ENCODE measurements at regions not wholly inside any gene's neighbourhood (a gene's known extent, or its start where the extent isn't known, plus 50 kb on each side); places are given as distances from the start of the nearest gene placed in this dataset.

- Histone ChIP-seq H3K27ac (ENCODE audit: low read length) (no peak overlapping the region), H3K9me3 (ENCODE audit: control insufficient read depth, insufficient read depth, low read depth, low read length) (no peaks in the 10 kb centered on the region), H3K4me1 (ENCODE audit: control insufficient read depth, insufficient read depth, low read length) (peaks cover 5% of the 10 kb centered on the region; the same call in 1 of the 2 replicates), H3K27me3 (ENCODE audit: control insufficient read depth, insufficient read depth, low read length) (no peaks in the 10 kb centered on the region), H3K4me3 (ENCODE audit: low read depth in 2 of 2, low read length in 2 of 2) (no peak overlapping the region), H3K36me3 (ENCODE audit: control insufficient read depth, insufficient read depth, low read length) (no peaks in the 10 kb centered on the region)
- no peak for TF ChIP-seq TCF7L2 (IDR thresholded peaks at IDR 0.05; ENCODE audit: low read depth, low read length)
- TF ChIP-seq, protein P1, sequence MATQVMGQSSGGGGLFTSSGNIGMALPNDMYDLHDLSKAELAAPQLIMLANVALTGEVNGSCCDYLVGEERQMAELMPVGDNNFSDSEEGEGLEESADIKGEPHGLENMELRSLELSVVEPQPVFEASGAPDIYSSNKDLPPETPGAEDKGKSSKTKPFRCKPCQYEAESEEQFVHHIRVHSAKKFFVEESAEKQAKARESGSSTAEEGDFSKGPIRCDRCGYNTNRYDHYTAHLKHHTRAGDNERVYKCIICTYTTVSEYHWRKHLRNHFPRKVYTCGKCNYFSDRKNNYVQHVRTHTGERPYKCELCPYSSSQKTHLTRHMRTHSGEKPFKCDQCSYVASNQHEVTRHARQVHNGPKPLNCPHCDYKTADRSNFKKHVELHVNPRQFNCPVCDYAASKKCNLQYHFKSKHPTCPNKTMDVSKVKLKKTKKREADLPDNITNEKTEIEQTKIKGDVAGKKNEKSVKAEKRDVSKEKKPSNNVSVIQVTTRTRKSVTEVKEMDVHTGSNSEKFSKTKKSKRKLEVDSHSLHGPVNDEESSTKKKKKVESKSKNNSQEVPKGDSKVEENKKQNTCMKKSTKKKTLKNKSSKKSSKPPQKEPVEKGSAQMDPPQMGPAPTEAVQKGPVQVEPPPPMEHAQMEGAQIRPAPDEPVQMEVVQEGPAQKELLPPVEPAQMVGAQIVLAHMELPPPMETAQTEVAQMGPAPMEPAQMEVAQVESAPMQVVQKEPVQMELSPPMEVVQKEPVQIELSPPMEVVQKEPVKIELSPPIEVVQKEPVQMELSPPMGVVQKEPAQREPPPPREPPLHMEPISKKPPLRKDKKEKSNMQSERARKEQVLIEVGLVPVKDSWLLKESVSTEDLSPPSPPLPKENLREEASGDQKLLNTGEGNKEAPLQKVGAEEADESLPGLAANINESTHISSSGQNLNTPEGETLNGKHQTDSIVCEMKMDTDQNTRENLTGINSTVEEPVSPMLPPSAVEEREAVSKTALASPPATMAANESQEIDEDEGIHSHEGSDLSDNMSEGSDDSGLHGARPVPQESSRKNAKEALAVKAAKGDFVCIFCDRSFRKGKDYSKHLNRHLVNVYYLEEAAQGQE (IDR thresholded peaks at IDR 0.05; ENCODE audit: insufficient read depth in 1 of 2, low read depth in 2 of 2, low read length in 1 of 2): no peak
- TF ChIP-seq, protein P2, sequence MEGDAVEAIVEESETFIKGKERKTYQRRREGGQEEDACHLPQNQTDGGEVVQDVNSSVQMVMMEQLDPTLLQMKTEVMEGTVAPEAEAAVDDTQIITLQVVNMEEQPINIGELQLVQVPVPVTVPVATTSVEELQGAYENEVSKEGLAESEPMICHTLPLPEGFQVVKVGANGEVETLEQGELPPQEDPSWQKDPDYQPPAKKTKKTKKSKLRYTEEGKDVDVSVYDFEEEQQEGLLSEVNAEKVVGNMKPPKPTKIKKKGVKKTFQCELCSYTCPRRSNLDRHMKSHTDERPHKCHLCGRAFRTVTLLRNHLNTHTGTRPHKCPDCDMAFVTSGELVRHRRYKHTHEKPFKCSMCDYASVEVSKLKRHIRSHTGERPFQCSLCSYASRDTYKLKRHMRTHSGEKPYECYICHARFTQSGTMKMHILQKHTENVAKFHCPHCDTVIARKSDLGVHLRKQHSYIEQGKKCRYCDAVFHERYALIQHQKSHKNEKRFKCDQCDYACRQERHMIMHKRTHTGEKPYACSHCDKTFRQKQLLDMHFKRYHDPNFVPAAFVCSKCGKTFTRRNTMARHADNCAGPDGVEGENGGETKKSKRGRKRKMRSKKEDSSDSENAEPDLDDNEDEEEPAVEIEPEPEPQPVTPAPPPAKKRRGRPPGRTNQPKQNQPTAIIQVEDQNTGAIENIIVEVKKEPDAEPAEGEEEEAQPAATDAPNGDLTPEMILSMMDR (IDR thresholded peaks at IDR 0.05): no peak
- TF ChIP-seq SIN3A (IDR thresholded peaks at IDR 0.05; ENCODE audit: borderline replicate concordance, insufficient read depth, low read depth, low read length): no peak
- TF ChIP-seq POLR2AphosphoS5 (IDR thresholded peaks at IDR 0.05; ENCODE audit: low read depth, low read length): no peak
- intact Hi-C loops (cut with micrococcal nuclease; ENCODE audit: unreplicated experiment) (no loop called here), in situ Hi-C loops (cut with HindIII; ENCODE audit: low pct_unique_long_range_greater_than_20kb, low sequenced_read_pairs) (no loop called here)
- BruUV-seq (replicated peaks): no TSS peak
- DNase-seq (ENCODE audit: low read depth, low spot score): no peak
- ATAC-seq: no peak
- POLR2A ChIA-PET: no interaction called here
- CTCF ChIA-PET: no interaction called here
Observed at GRCh38 chr11:13220148-13220547, 57.4 kb upstream of the BMAL1 start.

GRCh38 chr11:13221722-13222121 is 55.9 kb upstream of the BMAL1 start:
- in situ Hi-C loops (cut with HindIII; ENCODE audit: low pct_unique_long_range_greater_than_20kb, low sequenced_read_pairs): no loop called here

More at GRCh38 chr11:13221722-13222121, 55.9 kb upstream of the BMAL1 start:
- no peak for TF ChIP-seq TCF7L2 (IDR thresholded peaks at IDR 0.05; ENCODE audit: low read depth, low read length)
- no peak for TF ChIP-seq POLR2AphosphoS5 (IDR thresholded peaks at IDR 0.05; ENCODE audit: low read depth, low read length)
- TF ChIP-seq, protein P2 (IDR thresholded peaks at IDR 0.05): no peak
- TF ChIP-seq SIN3A (IDR thresholded peaks at IDR 0.05; ENCODE audit: borderline replicate concordance, insufficient read depth, low read depth, low read length): no peak
- TF ChIP-seq, protein P1 (IDR thresholded peaks at IDR 0.05; ENCODE audit: insufficient read depth in 1 of 2, low read depth in 2 of 2, low read length in 1 of 2): no peak
- Histone ChIP-seq H3K4me3 (ENCODE audit: low read depth in 2 of 2, low read length in 2 of 2) (no peak overlapping the region), H3K27me3 (ENCODE audit: control insufficient read depth, insufficient read depth, low read length) (no peaks in the 10 kb centered on the region), H3K9me3 (ENCODE audit: control insufficient read depth, insufficient read depth, low read depth, low read length) (no peaks in the 10 kb centered on the region), H3K36me3 (ENCODE audit: control insufficient read depth, insufficient read depth, low read length) (no peaks in the 10 kb centered on the region), H3K27ac (ENCODE audit: low read length) (no peak overlapping the region), H3K4me1 (ENCODE audit: control insufficient read depth, insufficient read depth, low read length) (no peaks in the 10 kb centered on the region)
- ChIA-PET CTCF (no interaction called here), POLR2A (no interaction called here)
- ATAC-seq: no peak
- intact Hi-C loops (cut with micrococcal nuclease; ENCODE audit: unreplicated experiment): no loop called here
- BruUV-seq (replicated peaks): no TSS peak
- DNase-seq (ENCODE audit: low read depth, low spot score): no peak

Data from Panc1 (cell line).